IMR-90 (cell line): ENCODE measurements at regions not wholly inside any gene's neighbourhood (a gene's known extent, or its start where the extent isn't known, plus 50 kb on each side); places are given as distances from the start of the nearest gene placed in this dataset.

ENCODE experiments used
- ATAC-seq: fragments of 200-7000 bp; cut with Tn5 transposase; 2 replicates; pipeline ENCODE4 v1.9.1; 2020; ENCODE audit warnings: low read depth, mild to moderate bottlenecking, moderate library complexity
- BruUV-seq: library from RNA; stranded (reverse); fragments of 400-500 nt; replicated peaks from 2 replicates; lab custom pipeline; 2021; lab: Mats Ljungman, UMichigan
- CTCF ChIA-PET: fragments of 300-600 bp; formaldehyde crosslinking; extraction: SDS; loops from one replicate; lab custom pipeline; 2021; ENCODE audit warnings: antibody characterized with exemption; lab: Yijun Ruan, JAX
- POLR2A ChIA-PET: fragments of 300-600 bp; sonication (Branson Sonifier 250); formaldehyde crosslinking; loops from one replicate; lab custom pipeline; 2022; ENCODE audit warnings: antibody characterized with exemption; ENCODE audit not compliant: unreplicated experiment; lab: Charles Lee
- DNase-seq: peaks from one replicate; pipeline ENCODE4 v3.0.0; 2013
- H2AFZ ChIP-seq: replicated peaks from 2 replicates; pipeline ENCODE3; 2013; ENCODE audit warnings: low read length, mild to moderate bottlenecking; ENCODE audit not compliant: poor library complexity
- H2AK5ac ChIP-seq: 2 replicates; pipeline ENCODE4 v1.6.1; 2013; ENCODE audit warnings: low read depth, low read length, inconsistent platforms
- H2AK9ac ChIP-seq: replicated peaks from 2 replicates; pipeline ENCODE3; 2013; ENCODE audit warnings: mild to moderate bottlenecking, low read depth, low read length, moderate library complexity; ENCODE audit not compliant: poor library complexity
- H2BK120ac ChIP-seq: 2 replicates; pipeline ENCODE4 v1.6.1; 2013; ENCODE audit warnings: low read depth, low read length, inconsistent platforms
- H2BK15ac ChIP-seq: 3 replicates; pipeline ENCODE4 v1.6.1; 2013; ENCODE audit warnings: low read depth, low read length, inconsistent platforms
- H2BK20ac ChIP-seq: 2 replicates; pipeline ENCODE4 v1.6.1; 2013; ENCODE audit warnings: low read depth, mild to moderate bottlenecking, inconsistent platforms, low read length, moderate library complexity
- H2BK5ac ChIP-seq: 2 replicates; pipeline ENCODE4 v1.6.1; 2013; ENCODE audit warnings: mild to moderate bottlenecking, low read depth, low read length, inconsistent platforms; ENCODE audit not compliant: poor library complexity, severe bottlenecking
- H3K14ac ChIP-seq: replicated peaks from 2 replicates; pipeline ENCODE4 v1.6.1; 2013; ENCODE audit warnings: low read depth, low read length, inconsistent platforms
- H3K18ac ChIP-seq: 2 replicates; pipeline ENCODE4 v1.6.1; 2013; ENCODE audit warnings: low read depth, low read length, control low read depth
- H3K23ac ChIP-seq: 2 replicates; pipeline ENCODE4 v1.6.1; 2013; ENCODE audit warnings: low read depth, low read length, inconsistent platforms
- H3K27ac ChIP-seq: 2 replicates; pipeline ENCODE4 v1.5.1; 2013; ENCODE audit warnings: mild to moderate bottlenecking, control low read depth, low read length; ENCODE audit not compliant: insufficient read depth
- H3K27me3 ChIP-seq: 2 replicates; pipeline ENCODE4 v1.6.1; 2013; ENCODE audit warnings: low read length; ENCODE audit not compliant: control insufficient read depth, insufficient read depth
- H3K36me3 ChIP-seq: 2 replicates; pipeline ENCODE4 v1.6.1; 2013; ENCODE audit warnings: low read length, mixed read lengths; ENCODE audit not compliant: control insufficient read depth, insufficient read depth
- H3K4ac ChIP-seq: 2 replicates; pipeline ENCODE4 v1.6.1; 2013; ENCODE audit warnings: low read depth, low read length, inconsistent platforms
- H3K4me1 ChIP-seq: 2 replicates; pipeline ENCODE4 v1.6.1; 2013; ENCODE audit warnings: low read length, mixed read lengths; ENCODE audit not compliant: control insufficient read depth, insufficient read depth
- H3K4me2 ChIP-seq: 2 replicates; pipeline ENCODE4 v1.6.1; 2013; ENCODE audit warnings: low read depth, mild to moderate bottlenecking, control low read depth, low read length, moderate library complexity
- H3K4me3 ChIP-seq: 2 replicates; pipeline ENCODE4 v1.5.1; 2013; ENCODE audit warnings: low read depth, mild to moderate bottlenecking, control low read depth, low read length, moderate library complexity; ENCODE audit not compliant: insufficient read depth
- H3K56ac ChIP-seq: 2 replicates; pipeline ENCODE4 v1.6.1; 2013; ENCODE audit warnings: low read length, inconsistent platforms; ENCODE audit not compliant: insufficient read depth; ENCODE audit errors: extremely low read depth
- H3K79me1 ChIP-seq, 2 experiments: 2 replicates each; pipeline ENCODE4 v1.6.1; 2013; ENCODE audit warnings: low read length in 2 of 2, inconsistent platforms in 1 of 2, low read depth in 1 of 2
- H3K9ac ChIP-seq: 2 replicates; pipeline ENCODE4 v1.6.1; 2013; ENCODE audit warnings: low read depth, low read length, control low read depth
- H3K9me1 ChIP-seq: 2 replicates; pipeline ENCODE4 v1.6.1; 2013; ENCODE audit warnings: low read length, inconsistent platforms; ENCODE audit not compliant: insufficient read depth
- H3K9me3 ChIP-seq: 2 replicates; pipeline ENCODE4 v1.6.1; 2013; ENCODE audit warnings: low read length; ENCODE audit not compliant: control insufficient read depth, insufficient read depth
- H4K20me1 ChIP-seq: 2 replicates; pipeline ENCODE4 v1.6.1; 2013; ENCODE audit warnings: low read length, inconsistent platforms; ENCODE audit not compliant: insufficient read depth
- H4K5ac ChIP-seq: 2 replicates; pipeline ENCODE4 v1.6.1; 2013; ENCODE audit warnings: mild to moderate bottlenecking, low read depth, low read length, control low read depth
- H4K8ac ChIP-seq, 2 experiments: 2 replicates each; pipeline ENCODE4 v1.6.1; 2013; ENCODE audit warnings: low read depth in 2 of 2, low read length in 2 of 2, control low read depth in 1 of 2, inconsistent platforms in 1 of 2
- H4K91ac ChIP-seq: 2 replicates; pipeline ENCODE4 v1.6.1; 2013; ENCODE audit warnings: low read depth, low read length, inconsistent platforms; ENCODE audit not compliant: insufficient read depth
- MAFK ChIP-seq: IDR thresholded peaks from 2 replicates; pipeline ENCODE4 v1.6.1; 2012; ENCODE audit warnings: low read depth, low read length, improper control_type of control experiment
- dilution Hi-C: fragments of 300-500 bp; cut with HindIII; formaldehyde crosslinking; loops from one replicate; pipeline ENCODE4 v1.14.3; 2018; ENCODE audit warnings: low sequenced_read_pairs; ENCODE audit not compliant: unreplicated experiment
- in situ Hi-C: fragments of 300-500 bp; cut with MboI; formaldehyde crosslinking; loops from 3 replicates; pipeline ENCODE4 v1.14.3; 2019; ENCODE audit warnings: low sequenced_read_pairs, inconsistent platforms, mixed read lengths
- intact Hi-C: fragments of 100-400 bp; cut with micrococcal nuclease; formaldehyde crosslinking; loops from 2 replicates; pipeline ENCODE4 v1.10.0; 2022
- TF ChIP-seq, protein P1 (sequence below): fragments of 150-350 bp; IDR thresholded peaks from 2 replicates; pipeline ENCODE4 v1.6.1; 2016; ENCODE audit warnings: low read depth, mild to moderate bottlenecking, low read length, moderate library complexity, borderline replicate concordance

DNA sequence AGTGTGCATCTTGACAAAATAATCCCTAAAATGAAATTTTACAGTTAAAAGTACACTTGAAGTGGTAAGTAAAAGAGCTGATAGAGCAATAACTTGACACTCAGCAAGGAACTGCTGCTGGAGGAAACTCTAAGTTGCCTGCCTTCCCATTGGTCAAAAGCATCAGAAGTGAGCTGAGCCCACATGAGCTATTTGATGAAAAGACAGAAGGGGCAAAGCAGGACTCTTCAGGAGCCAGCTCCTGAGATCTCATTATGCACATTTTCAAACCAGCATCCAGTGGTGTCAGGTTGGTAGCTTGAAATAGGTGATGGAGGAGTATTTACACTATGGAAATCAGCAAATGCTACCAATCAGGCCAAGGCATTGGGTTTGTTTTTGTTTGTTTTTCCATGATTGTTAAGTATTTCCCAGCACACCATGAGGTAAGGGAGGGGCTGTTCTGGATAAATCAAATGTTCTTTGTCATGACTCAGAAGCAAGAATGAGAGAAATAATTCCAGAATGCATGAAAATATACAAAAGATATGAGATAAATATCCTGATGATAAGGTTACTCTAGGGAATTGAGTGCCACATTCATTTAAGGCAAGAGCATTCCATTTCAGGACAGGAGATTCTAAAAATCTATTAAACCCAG, 316.6 kb downstream of the SNX13 start:
- no peak overlapping the region for H3K23ac ChIP-seq
- dilution Hi-C loops, result no loop called here

More for the DNA sequence above, 316.6 kb downstream of the SNX13 start:
- Histone ChIP-seq H2AK9ac (no peak overlapping the region), H4K5ac (no peak overlapping the region; the same call in 1 of the 2 replicates), H3K14ac (peak overlapping the region; percentile 10; the same call in 1 of the 2 replicates), H4K20me1 (no peaks in the 10 kb centered on the region), H3K9ac (no peak overlapping the region), H2BK15ac (peak overlapping the region; percentile 84; the same call in 2 of the 3 replicates), H2BK5ac (peak overlapping the region; percentile 78), H3K56ac (no peak overlapping the region), H2BK120ac (peak overlapping the region; percentile 77), H3K18ac (peak overlapping the region; percentile 34; the same call in 1 of the 2 replicates), H3K9me3 (no peaks in the 10 kb centered on the region), H2BK20ac (peak overlapping the region; percentile 66), H3K79me1 (no peaks in the 10 kb centered on the region), H3K27ac (no peak overlapping the region), H2AK5ac (no peak overlapping the region), H4K8ac (peak overlapping the region; percentile 25 to 29; a peak in 2 of 4 replicates), H2AFZ (no peak overlapping the region), H3K27me3 (no peaks in the 10 kb centered on the region), H4K91ac (peak overlapping the region; percentile 9), H3K9me1 (no peaks in the 10 kb centered on the region), H3K4me2 (no peak overlapping the region), H3K4me1 (peaks cover 5% of the 10 kb centered on the region; the same call in 1 of the 2 replicates), H3K36me3 (no peaks in the 10 kb centered on the region), H3K4me3 (no peak overlapping the region), H3K4ac (peak overlapping the region; percentile 18; the same call in 1 of the 2 replicates)
- intact Hi-C loops (no loop called here), in situ Hi-C loops (no loop called here)
- DNase-seq (peak; percentile 59), ATAC-seq (peak; percentile 56)
- TF ChIP-seq, protein P1, sequence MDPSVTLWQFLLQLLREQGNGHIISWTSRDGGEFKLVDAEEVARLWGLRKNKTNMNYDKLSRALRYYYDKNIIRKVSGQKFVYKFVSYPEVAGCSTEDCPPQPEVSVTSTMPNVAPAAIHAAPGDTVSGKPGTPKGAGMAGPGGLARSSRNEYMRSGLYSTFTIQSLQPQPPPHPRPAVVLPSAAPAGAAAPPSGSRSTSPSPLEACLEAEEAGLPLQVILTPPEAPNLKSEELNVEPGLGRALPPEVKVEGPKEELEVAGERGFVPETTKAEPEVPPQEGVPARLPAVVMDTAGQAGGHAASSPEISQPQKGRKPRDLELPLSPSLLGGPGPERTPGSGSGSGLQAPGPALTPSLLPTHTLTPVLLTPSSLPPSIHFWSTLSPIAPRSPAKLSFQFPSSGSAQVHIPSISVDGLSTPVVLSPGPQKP, result no peak
- 0 out of 2 replicates have a peak, but pooled peaks have one; percentile 24 for TF ChIP-seq MAFK
- BruUV-seq, result no TSS peak
- ChIA-PET CTCF (interaction anchor here (1.0 kb wide), 1 partner anchor 18 kb away, joined by 3 read pairs; no protein-coding TSS in a partner anchor), POLR2A (no interaction called here)
